ENCODE measurements at regions not wholly inside any gene's neighbourhood (a gene's known extent, or its start where the extent isn't known, plus 50 kb on each side); places are given as distances from the start of the nearest gene placed in this dataset.
"Not testable (repeated sequence)": the region's sequence is repeated elsewhere in the genome, so short reads cannot be mapped to it uniquely, and the experiment has no call there.

- Mint-ChIP-seq H3K9me3 (no peaks in the 10 kb centered on the region), H3K4me3 (no peak overlapping the region), H3K27me3 (no peaks in the 10 kb centered on the region), H3K27ac (no peak overlapping the region), H3K36me3 (ENCODE audit: low read depth) (no peaks in the 10 kb centered on the region), H3K4me1 (ENCODE audit: low read depth) (no peaks in the 10 kb centered on the region)
- intact Hi-C loops (cut with micrococcal nuclease) = no loop called here
Observed at GRCh38 chr6:97917369-97917768, 634.4 kb upstream of the MMS22L start.

- Mint-ChIP-seq H3K4me3 (no peak overlapping the region), H3K36me3 (ENCODE audit: low read depth) (no peaks in the 10 kb centered on the region), H3K4me1 (ENCODE audit: low read depth) (no peaks in the 10 kb centered on the region), H3K27ac (no peak overlapping the region), H3K9me3 (no peaks in the 10 kb centered on the region), H3K27me3 (no peaks in the 10 kb centered on the region)
- intact Hi-C loops (cut with micrococcal nuclease) = no loop called here
Observed at GRCh38 chr6:97919046-97919445, 636.0 kb upstream of the MMS22L start.

- intact Hi-C loops (cut with micrococcal nuclease) = no loop called here
- H3K4me3 Mint-ChIP-seq = no peak overlapping the region
- no peaks in the 10 kb centered on the region for H3K36me3 Mint-ChIP-seq (ENCODE audit: low read depth)
- H3K9me3 Mint-ChIP-seq = no peaks in the 10 kb centered on the region
- H3K27ac Mint-ChIP-seq = no peak overlapping the region
- no peaks in the 10 kb centered on the region for H3K27me3 Mint-ChIP-seq
- H3K4me1 Mint-ChIP-seq (ENCODE audit: low read depth) = no peaks in the 10 kb centered on the region
Observed at GRCh38 chr6:97919631-97920030, 636.6 kb upstream of the MMS22L start.

- Mint-ChIP-seq H3K36me3 (ENCODE audit: low read depth) (no peaks in the 10 kb centered on the region), H3K27me3 (no peaks in the 10 kb centered on the region), H3K27ac (no peak overlapping the region), H3K4me3 (no peak overlapping the region), H3K9me3 (no peaks in the 10 kb centered on the region), H3K4me1 (ENCODE audit: low read depth) (no peaks in the 10 kb centered on the region)
- intact Hi-C loops (cut with micrococcal nuclease) = no loop called here
Observed at GRCh38 chr6:97923249-97923648, 640.2 kb upstream of the MMS22L start.

GRCh38 chr6:97925504-97925903, 642.5 kb upstream of the MMS22L start:
- Mint-ChIP-seq H3K27ac (no peak overlapping the region), H3K4me1 (ENCODE audit: low read depth) (no peaks in the 10 kb centered on the region), H3K27me3 (no peaks in the 10 kb centered on the region), H3K4me3 (no peak overlapping the region), H3K9me3 (no peaks in the 10 kb centered on the region), H3K36me3 (ENCODE audit: low read depth) (no peaks in the 10 kb centered on the region)
- intact Hi-C loops (cut with micrococcal nuclease) = no loop called here

- intact Hi-C loops (cut with micrococcal nuclease) = no loop called here
- H3K4me1 Mint-ChIP-seq (ENCODE audit: low read depth) = no peaks in the 10 kb centered on the region
- H3K4me3 Mint-ChIP-seq = no peak overlapping the region
- no peak overlapping the region for H3K27ac Mint-ChIP-seq
- H3K9me3 Mint-ChIP-seq = no peaks in the 10 kb centered on the region
- no peaks in the 10 kb centered on the region for H3K36me3 Mint-ChIP-seq (ENCODE audit: low read depth)
- H3K27me3 Mint-ChIP-seq = no peaks in the 10 kb centered on the region
Observed at GRCh38 chr6:97939440-97940168, 656.6 kb upstream of the MMS22L start.

- no peaks in the 10 kb centered on the region for H3K27me3 Mint-ChIP-seq
- no peak overlapping the region for H3K4me3 Mint-ChIP-seq
- no peak overlapping the region for H3K27ac Mint-ChIP-seq
- H3K4me1 Mint-ChIP-seq (ENCODE audit: low read depth) = no peaks in the 10 kb centered on the region
- intact Hi-C loops (cut with micrococcal nuclease) = no loop called here
- no peaks in the 10 kb centered on the region for H3K36me3 Mint-ChIP-seq (ENCODE audit: low read depth)
- H3K9me3 Mint-ChIP-seq = no peaks in the 10 kb centered on the region
Observed at GRCh38 chr6:97947841-97948240, 664.8 kb upstream of the MMS22L start.

GRCh38 chr6:97958134-97958533, 675.1 kb upstream of the MMS22L start:
- Mint-ChIP-seq H3K27me3 (no peaks in the 10 kb centered on the region), H3K36me3 (ENCODE audit: low read depth) (no peaks in the 10 kb centered on the region), H3K9me3 (no peaks in the 10 kb centered on the region), H3K4me3 (no peak overlapping the region), H3K27ac (no peak overlapping the region), H3K4me1 (ENCODE audit: low read depth) (no peaks in the 10 kb centered on the region)
- intact Hi-C loops (cut with micrococcal nuclease) = no loop called here

GRCh38 chr6:97963193-97963592, 680.2 kb upstream of the MMS22L start:
- Mint-ChIP-seq H3K4me3 (no peak overlapping the region), H3K27me3 (no peaks in the 10 kb centered on the region), H3K36me3 (ENCODE audit: low read depth) (no peaks in the 10 kb centered on the region), H3K9me3 (no peaks in the 10 kb centered on the region), H3K4me1 (ENCODE audit: low read depth) (no peaks in the 10 kb centered on the region), H3K27ac (no peak overlapping the region)
- intact Hi-C loops (cut with micrococcal nuclease) = no loop called here

- H3K27me3 Mint-ChIP-seq = no peaks in the 10 kb centered on the region
- H3K4me1 Mint-ChIP-seq (ENCODE audit: low read depth) = no peaks in the 10 kb centered on the region
- intact Hi-C loops (cut with micrococcal nuclease) = no loop called here
- no peaks in the 10 kb centered on the region for H3K36me3 Mint-ChIP-seq (ENCODE audit: low read depth)
- H3K4me3 Mint-ChIP-seq = no peak overlapping the region
- no peak overlapping the region for H3K27ac Mint-ChIP-seq
- H3K9me3 Mint-ChIP-seq = no peaks in the 10 kb centered on the region
Observed at GRCh38 chr6:97969065-97969464, 686.0 kb upstream of the MMS22L start.

GRCh38 chr6:97977084-97977483, 694.1 kb upstream of the MMS22L start:
- H3K4me3 Mint-ChIP-seq = no peak overlapping the region
- no peak overlapping the region for H3K27ac Mint-ChIP-seq
- H3K9me3 Mint-ChIP-seq = no peaks in the 10 kb centered on the region
- H3K27me3 Mint-ChIP-seq = no peaks in the 10 kb centered on the region
- intact Hi-C loops (cut with micrococcal nuclease) = no loop called here
- no peaks in the 10 kb centered on the region for H3K4me1 Mint-ChIP-seq (ENCODE audit: low read depth)
- no peaks in the 10 kb centered on the region for H3K36me3 Mint-ChIP-seq (ENCODE audit: low read depth)

- Mint-ChIP-seq H3K9me3 (no peaks in the 10 kb centered on the region), H3K27me3 (no peaks in the 10 kb centered on the region), H3K4me3 (no peak overlapping the region), H3K27ac (no peak overlapping the region), H3K36me3 (ENCODE audit: low read depth) (no peaks in the 10 kb centered on the region), H3K4me1 (ENCODE audit: low read depth) (no peaks in the 10 kb centered on the region)
- intact Hi-C loops (cut with micrococcal nuclease) = no loop called here
Observed at GRCh38 chr6:97978855-97979271, 695.8 kb upstream of the MMS22L start.

- H3K36me3 Mint-ChIP-seq (ENCODE audit: low read depth); H3K4me3 Mint-ChIP-seq; intact Hi-C loops (cut with micrococcal nuclease); H3K9me3 Mint-ChIP-seq; H3K27me3 Mint-ChIP-seq; H3K27ac Mint-ChIP-seq; H3K4me1 Mint-ChIP-seq (ENCODE audit: low read depth): not testable (repeated sequence)
Observed at GRCh38 chr6:97979285-97979684, 696.3 kb upstream of the MMS22L start.

GRCh38 chr6:97989451-97989850, 706.4 kb upstream of the MMS22L start:
- Mint-ChIP-seq H3K9me3 (no peaks in the 10 kb centered on the region), H3K4me1 (ENCODE audit: low read depth) (no peaks in the 10 kb centered on the region), H3K4me3 (no peak overlapping the region), H3K27me3 (no peaks in the 10 kb centered on the region), H3K27ac (no peak overlapping the region), H3K36me3 (ENCODE audit: low read depth) (no peaks in the 10 kb centered on the region)
- intact Hi-C loops (cut with micrococcal nuclease) = no loop called here

GRCh38 chr6:97995158-97995557, 712.1 kb upstream of the MMS22L start:
- Mint-ChIP-seq H3K36me3 (ENCODE audit: low read depth) (no peaks in the 10 kb centered on the region), H3K27ac (no peak overlapping the region), H3K4me1 (ENCODE audit: low read depth) (no peaks in the 10 kb centered on the region), H3K4me3 (no peak overlapping the region), H3K27me3 (no peaks in the 10 kb centered on the region), H3K9me3 (no peaks in the 10 kb centered on the region)
- intact Hi-C loops (cut with micrococcal nuclease) = no loop called here
